ENCODE measurements at regions not wholly inside any gene's neighbourhood (a gene's known extent, or its start where the extent isn't known, plus 50 kb on each side); places are given as distances from the start of the nearest gene placed in this dataset.

GRCh38 chr10:88161070-88161469, 297.6 kb downstream of the PTEN start:
- TF ChIP-seq FOXP2 (optimal IDR thresholded peaks at IDR 0.05; ENCODE audit: borderline replicate concordance, extremely low read depth, extremely low read length, insufficient read depth) (no peak), SIN3A (IDR thresholded peaks at IDR 0.05; ENCODE audit: borderline replicate concordance, insufficient read depth, low read length) (no peak)

GRCh38 chr10:88161756-88162155, 298.3 kb downstream of the PTEN start:
- TF ChIP-seq POLR2AphosphoS5 (IDR thresholded peaks at IDR 0.05; ENCODE audit: low read depth, low read length) (no peak), SIN3A (IDR thresholded peaks at IDR 0.05; ENCODE audit: borderline replicate concordance, insufficient read depth, low read length) (no peak), REST (IDR thresholded peaks at IDR 0.05; ENCODE audit: insufficient read depth in 1 of 2, low read depth in 2 of 2, low read length in 2 of 2) (no peak), TAF1 (IDR thresholded peaks at IDR 0.05; ENCODE audit: borderline replicate concordance, insufficient read depth, low read length) (no peak), FOXP2 (optimal IDR thresholded peaks at IDR 0.05; ENCODE audit: borderline replicate concordance, extremely low read depth, extremely low read length, insufficient read depth) (no peak)

GRCh38 chr10:88162852-88163251, 299.4 kb downstream of the PTEN start:
- TF ChIP-seq REST (IDR thresholded peaks at IDR 0.05; ENCODE audit: insufficient read depth in 1 of 2, low read depth in 2 of 2, low read length in 2 of 2) (no peak), POLR2AphosphoS5 (IDR thresholded peaks at IDR 0.05; ENCODE audit: low read depth, low read length) (no peak), FOXP2 (optimal IDR thresholded peaks at IDR 0.05; ENCODE audit: borderline replicate concordance, extremely low read depth, extremely low read length, insufficient read depth) (no peak), SIN3A (IDR thresholded peaks at IDR 0.05; ENCODE audit: borderline replicate concordance, insufficient read depth, low read length) (no peak), TAF1 (IDR thresholded peaks at IDR 0.05; ENCODE audit: borderline replicate concordance, insufficient read depth, low read length) (no peak)

- TF ChIP-seq SIN3A (IDR thresholded peaks at IDR 0.05; ENCODE audit: borderline replicate concordance, insufficient read depth, low read length) (no peak), FOXP2 (optimal IDR thresholded peaks at IDR 0.05; ENCODE audit: borderline replicate concordance, extremely low read depth, extremely low read length, insufficient read depth) (no peak), TAF1 (IDR thresholded peaks at IDR 0.05; ENCODE audit: borderline replicate concordance, insufficient read depth, low read length) (no peak), REST (IDR thresholded peaks at IDR 0.05; ENCODE audit: insufficient read depth in 1 of 2, low read depth in 2 of 2, low read length in 2 of 2) (no peak), POLR2AphosphoS5 (IDR thresholded peaks at IDR 0.05; ENCODE audit: low read depth, low read length) (no peak)
Measured at GRCh38 chr10:88163572-88163971, 300.1 kb downstream of the PTEN start.

- no peak for TF ChIP-seq FOXP2 (optimal IDR thresholded peaks at IDR 0.05; ENCODE audit: borderline replicate concordance, extremely low read depth, extremely low read length, insufficient read depth)
- TF ChIP-seq REST (IDR thresholded peaks at IDR 0.05; ENCODE audit: insufficient read depth in 1 of 2, low read depth in 2 of 2, low read length in 2 of 2), result no peak
- no peak for TF ChIP-seq TAF1 (IDR thresholded peaks at IDR 0.05; ENCODE audit: borderline replicate concordance, insufficient read depth, low read length)
- TF ChIP-seq POLR2AphosphoS5 (IDR thresholded peaks at IDR 0.05; ENCODE audit: low read depth, low read length), result no peak
- TF ChIP-seq SIN3A (IDR thresholded peaks at IDR 0.05; ENCODE audit: borderline replicate concordance, insufficient read depth, low read length), result no peak
Measured at GRCh38 chr10:88164471-88164870, 301.0 kb downstream of the PTEN start.

Measured in PFSK-1 (cell line).